Fibroblast of villous mesenchyme (primary cell): ENCODE measurements at regions not wholly inside any gene's neighbourhood (a gene's known extent, or its start where the extent isn't known, plus 50 kb on each side); places are given as distances from the start of the nearest gene placed in this dataset.

ENCODE experiments used
- DNase-seq: peaks from one replicate; pipeline ENCODE4 v3.0.0-alpha.2; 2010; ENCODE audit warnings: low read depth
- H3K4me3 ChIP-seq: 2 replicates; pipeline ENCODE4 v1.5.1; 2011; ENCODE audit warnings: low read depth, mild to moderate bottlenecking, low read length
- CTCF ChIP-seq: IDR thresholded peaks from 2 replicates; pipeline ENCODE4 v1.5.1; 2012; ENCODE audit warnings: low read depth, mild to moderate bottlenecking, low read length; ENCODE audit not compliant: insufficient read depth

DNA sequence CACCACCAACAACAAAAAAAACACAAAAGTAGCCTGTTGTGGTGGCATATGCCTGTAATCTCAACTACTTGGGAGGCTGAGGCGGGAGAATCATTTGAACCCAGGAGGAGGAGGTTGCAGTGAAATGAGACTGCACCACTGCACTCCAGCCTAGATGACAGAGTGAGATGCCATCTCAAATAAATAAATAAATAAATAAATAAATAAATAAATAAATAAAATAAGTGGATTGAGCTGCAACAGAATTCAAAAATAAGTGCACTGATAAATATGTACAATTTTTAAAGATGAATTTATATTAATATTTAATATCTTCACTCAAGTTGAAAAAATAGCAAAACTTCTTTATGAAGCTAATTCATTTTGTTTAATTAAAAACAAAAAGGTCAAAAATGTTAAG, 259.6 kb downstream of the IRX2 start:
- no peak for DNase-seq
- TF ChIP-seq CTCF, result no peak
- H3K4me3 ChIP-seq, result no peak overlapping the region

- no peak for DNase-seq
- H3K4me3 ChIP-seq, result no peak overlapping the region
- no peak for TF ChIP-seq CTCF
Measured at GRCh38 chr5:2489306-2489705, 262.2 kb downstream of the IRX2 start.

- TF ChIP-seq CTCF, result no peak
- H3K4me3 ChIP-seq, result no peak overlapping the region
- no peak for DNase-seq
Measured at GRCh38 chr5:2488593-2488992, 262.9 kb downstream of the IRX2 start.

DNA sequence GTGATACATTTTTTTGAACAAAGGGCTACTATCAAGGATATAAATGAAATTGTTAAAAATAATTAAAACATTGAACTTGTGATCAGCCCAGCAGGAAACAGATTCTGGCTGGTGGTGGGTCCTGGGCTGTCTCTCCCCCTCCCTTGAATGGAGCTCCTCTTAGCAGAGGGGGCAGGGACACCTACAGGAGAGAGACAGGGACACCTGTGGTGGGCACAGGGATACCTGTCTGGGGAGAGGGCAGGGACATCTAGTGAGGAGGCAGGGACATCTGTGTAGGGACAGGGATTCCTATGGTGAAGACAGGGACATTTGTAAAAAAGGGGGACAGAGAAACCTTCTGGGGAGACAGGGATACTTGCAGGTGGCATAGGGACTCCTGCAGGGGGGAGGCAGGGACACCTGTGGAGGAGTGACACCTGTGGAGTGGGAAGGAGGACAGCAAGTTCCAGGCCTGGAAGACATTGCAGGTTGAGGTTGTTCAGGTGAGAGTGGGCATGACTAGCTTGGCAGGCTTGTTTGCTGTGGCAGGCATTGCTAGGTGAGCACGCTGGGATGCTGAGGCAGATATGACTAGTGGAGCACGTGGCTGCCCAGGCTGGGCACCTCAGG, 264.2 kb downstream of the IRX2 start:
- no peak overlapping the region for H3K4me3 ChIP-seq
- TF ChIP-seq CTCF, result no peak
- no peak for DNase-seq

DNA sequence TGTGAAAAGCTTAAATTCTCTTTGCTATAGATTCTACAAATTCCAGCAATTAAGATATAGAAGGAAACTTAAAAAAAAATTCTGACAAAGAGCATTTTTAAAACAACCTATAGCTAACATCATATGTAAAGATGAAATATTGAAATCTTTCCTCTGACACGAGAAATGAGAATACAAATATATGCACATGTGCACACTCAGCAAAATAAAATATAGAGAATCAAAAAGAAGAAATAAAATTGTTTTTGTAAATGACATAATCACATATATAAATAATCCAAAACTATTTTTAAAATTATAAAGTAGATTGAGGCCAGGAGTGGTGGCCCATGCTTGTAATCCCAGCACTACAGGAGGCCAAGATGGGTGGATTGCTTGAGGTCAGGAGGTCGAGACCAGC, 265.1 kb downstream of the IRX2 start:
- H3K4me3 ChIP-seq, result no peak overlapping the region
- TF ChIP-seq CTCF, result no peak
- DNase-seq, result no peak

DNA sequence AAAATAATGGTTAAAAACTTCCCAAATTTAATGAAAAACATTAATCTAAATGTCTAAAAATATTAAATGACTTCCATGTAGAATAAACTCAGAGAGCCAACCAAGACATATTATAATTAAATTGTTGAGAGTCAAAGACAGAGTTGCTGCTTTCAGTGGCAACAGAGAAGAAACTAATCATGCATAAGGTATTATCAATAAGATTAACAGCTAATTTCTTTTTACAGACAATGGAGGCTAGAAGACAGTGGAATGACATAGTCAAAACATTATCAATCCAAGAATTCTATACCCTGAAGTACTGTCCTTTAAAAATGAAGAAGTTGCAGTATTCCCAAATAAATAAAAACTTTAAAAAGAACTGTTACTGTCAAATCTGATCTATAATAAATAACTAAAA, 268.7 kb downstream of the IRX2 start:
- no peak for TF ChIP-seq CTCF
- no peak for DNase-seq

GRCh38 chr5:2480871-2481270, 270.6 kb downstream of the IRX2 start:
- no peak overlapping the region for H3K4me3 ChIP-seq
- no peak for TF ChIP-seq CTCF
- DNase-seq, result no peak

More for the DNA sequence above, 268.7 kb downstream of the IRX2 start:
- no peak overlapping the region for H3K4me3 ChIP-seq
